ENCODE measurements at regions not wholly inside any gene's neighbourhood (a gene's known extent, or its start where the extent isn't known, plus 50 kb on each side); places are given as distances from the start of the nearest gene placed in this dataset.

GRCh38 chr3:130821806-130822205 lies 72.1 kb upstream of the ATP2C1 start:
- no peak for TF ChIP-seq CTCF (IDR thresholded peaks at IDR 0.05; ENCODE audit: low read depth, low read length, missing control alignments)
- no peak for DNase-seq (ENCODE audit: low read depth)
- no peak overlapping the region for H3K4me3 ChIP-seq (ENCODE audit: low read depth, low read length)
- in situ Hi-C loops (cut with HindIII; ENCODE audit: low sequenced_read_pairs): no loop called here

GRCh38 chr3:130823241-130823884 lies 70.5 kb upstream of the ATP2C1 start:
- in situ Hi-C loops (cut with HindIII; ENCODE audit: low sequenced_read_pairs): no loop called here
- no peak for DNase-seq (ENCODE audit: low read depth)

GRCh38 chr3:130823996-130824395 lies 69.9 kb upstream of the ATP2C1 start:
- no peak for TF ChIP-seq CTCF (IDR thresholded peaks at IDR 0.05; ENCODE audit: low read depth, low read length, missing control alignments)
- in situ Hi-C loops (cut with HindIII; ENCODE audit: low sequenced_read_pairs): no loop called here
- H3K4me3 ChIP-seq (ENCODE audit: low read depth, low read length): no peak overlapping the region
- no peak for DNase-seq (ENCODE audit: low read depth)

More at GRCh38 chr3:130823241-130823884, 70.5 kb upstream of the ATP2C1 start:
- TF ChIP-seq CTCF (IDR thresholded peaks at IDR 0.05; ENCODE audit: low read depth, low read length, missing control alignments): no peak
- H3K4me3 ChIP-seq (ENCODE audit: low read depth, low read length): no peak overlapping the region

GRCh38 chr3:130825762-130826299 lies 68.1 kb upstream of the ATP2C1 start:
- in situ Hi-C loops (cut with HindIII; ENCODE audit: low sequenced_read_pairs): no loop called here
- no peak overlapping the region for H3K4me3 ChIP-seq (ENCODE audit: low read depth, low read length)
- TF ChIP-seq CTCF (IDR thresholded peaks at IDR 0.05; ENCODE audit: low read depth, low read length, missing control alignments): no peak
- no peak for DNase-seq (ENCODE audit: low read depth)

- no peak for TF ChIP-seq CTCF (IDR thresholded peaks at IDR 0.05; ENCODE audit: low read depth, low read length, missing control alignments)
- H3K4me3 ChIP-seq (ENCODE audit: low read depth, low read length): no peak overlapping the region
- DNase-seq (ENCODE audit: low read depth): no peak
- in situ Hi-C loops (cut with HindIII; ENCODE audit: low sequenced_read_pairs): no loop called here
Observed at GRCh38 chr3:130826516-130827182, 67.2 kb upstream of the ATP2C1 start.

- TF ChIP-seq CTCF (IDR thresholded peaks at IDR 0.05; ENCODE audit: low read depth, low read length, missing control alignments): no peak
- in situ Hi-C loops (cut with HindIII; ENCODE audit: low sequenced_read_pairs): no loop called here
- H3K4me3 ChIP-seq (ENCODE audit: low read depth, low read length): no peak overlapping the region
- DNase-seq (ENCODE audit: low read depth): no peak
Observed at GRCh38 chr3:130827486-130827885, 66.4 kb upstream of the ATP2C1 start.

Data from astrocyte of the cerebellum (primary cell).